ENCODE measurements at regions not wholly inside any gene's neighbourhood (a gene's known extent, or its start where the extent isn't known, plus 50 kb on each side); places are given as distances from the start of the nearest gene placed in this dataset.

DNA sequence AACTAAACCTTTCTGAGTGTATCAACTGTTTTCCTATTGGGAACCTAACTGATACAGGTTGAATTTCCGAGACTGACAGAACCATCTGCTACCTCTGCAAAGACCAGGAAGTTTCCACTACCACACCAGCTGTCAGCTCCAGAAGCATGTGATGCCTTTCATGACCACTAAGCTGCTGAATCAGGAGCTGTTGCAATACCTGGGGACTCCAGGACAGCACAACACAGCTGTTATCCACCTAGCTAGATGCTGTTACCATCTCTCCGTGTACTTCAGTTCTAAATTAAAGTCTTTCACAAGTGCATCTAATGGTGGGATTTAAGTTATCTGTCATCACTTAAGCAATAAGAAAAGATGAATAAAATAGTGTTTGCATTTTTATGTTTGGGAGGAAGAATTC is 158.2 kb upstream of the IMPG1 start:
- Histone ChIP-seq H3K9me3 (ENCODE audit: severe bottlenecking) (no peaks in the 10 kb centered on the region), H3K27ac (peak overlapping the region; percentile 66)
- peak; percentile 80 for DNase-seq

DNA sequence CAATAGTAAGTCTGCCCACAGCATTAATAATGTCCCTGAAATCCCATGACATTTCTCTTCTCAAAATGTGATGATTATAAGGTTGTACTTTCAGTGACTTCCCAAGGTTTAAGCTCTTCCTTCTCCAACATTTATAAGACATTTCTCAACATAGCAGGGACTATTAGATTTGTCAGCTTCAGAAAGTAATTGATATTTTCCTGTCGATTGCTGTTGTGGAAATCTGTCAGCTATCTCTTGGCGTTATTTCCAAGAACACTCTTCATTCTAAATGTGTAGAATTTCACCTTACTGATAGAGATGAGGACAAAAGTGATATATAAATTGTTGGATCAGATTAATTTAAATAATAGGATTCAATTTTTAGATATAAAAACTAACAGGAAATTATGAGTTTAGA is 149.7 kb upstream of the IMPG1 start:
- TF ChIP-seq, protein P1, sequence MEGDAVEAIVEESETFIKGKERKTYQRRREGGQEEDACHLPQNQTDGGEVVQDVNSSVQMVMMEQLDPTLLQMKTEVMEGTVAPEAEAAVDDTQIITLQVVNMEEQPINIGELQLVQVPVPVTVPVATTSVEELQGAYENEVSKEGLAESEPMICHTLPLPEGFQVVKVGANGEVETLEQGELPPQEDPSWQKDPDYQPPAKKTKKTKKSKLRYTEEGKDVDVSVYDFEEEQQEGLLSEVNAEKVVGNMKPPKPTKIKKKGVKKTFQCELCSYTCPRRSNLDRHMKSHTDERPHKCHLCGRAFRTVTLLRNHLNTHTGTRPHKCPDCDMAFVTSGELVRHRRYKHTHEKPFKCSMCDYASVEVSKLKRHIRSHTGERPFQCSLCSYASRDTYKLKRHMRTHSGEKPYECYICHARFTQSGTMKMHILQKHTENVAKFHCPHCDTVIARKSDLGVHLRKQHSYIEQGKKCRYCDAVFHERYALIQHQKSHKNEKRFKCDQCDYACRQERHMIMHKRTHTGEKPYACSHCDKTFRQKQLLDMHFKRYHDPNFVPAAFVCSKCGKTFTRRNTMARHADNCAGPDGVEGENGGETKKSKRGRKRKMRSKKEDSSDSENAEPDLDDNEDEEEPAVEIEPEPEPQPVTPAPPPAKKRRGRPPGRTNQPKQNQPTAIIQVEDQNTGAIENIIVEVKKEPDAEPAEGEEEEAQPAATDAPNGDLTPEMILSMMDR (IDR thresholded peaks at IDR 0.05; ENCODE audit: low read depth, low read length), result no peak
- no peak overlapping the region for H3K27ac ChIP-seq
- no peak for DNase-seq
- no peak overlapping the region for H3K4me3 ChIP-seq (ENCODE audit: low read depth, low read length)
- no peaks in the 10 kb centered on the region for H3K9me3 ChIP-seq (ENCODE audit: severe bottlenecking)
- no peaks in the 10 kb centered on the region for H3K27me3 ChIP-seq (ENCODE audit: insufficient read depth, low read depth, severe bottlenecking)
- no peaks in the 10 kb centered on the region for H3K36me3 ChIP-seq

More for the DNA sequence above, 158.2 kb upstream of the IMPG1 start:
- Histone ChIP-seq H3K4me3 (ENCODE audit: low read depth, low read length) (no peak overlapping the region), H3K27me3 (ENCODE audit: insufficient read depth, low read depth, severe bottlenecking) (no peaks in the 10 kb centered on the region), H3K36me3 (no peaks in the 10 kb centered on the region)
- TF ChIP-seq, protein P1 (IDR thresholded peaks at IDR 0.05; ENCODE audit: low read depth, low read length), result peak; percentile 49

DNA sequence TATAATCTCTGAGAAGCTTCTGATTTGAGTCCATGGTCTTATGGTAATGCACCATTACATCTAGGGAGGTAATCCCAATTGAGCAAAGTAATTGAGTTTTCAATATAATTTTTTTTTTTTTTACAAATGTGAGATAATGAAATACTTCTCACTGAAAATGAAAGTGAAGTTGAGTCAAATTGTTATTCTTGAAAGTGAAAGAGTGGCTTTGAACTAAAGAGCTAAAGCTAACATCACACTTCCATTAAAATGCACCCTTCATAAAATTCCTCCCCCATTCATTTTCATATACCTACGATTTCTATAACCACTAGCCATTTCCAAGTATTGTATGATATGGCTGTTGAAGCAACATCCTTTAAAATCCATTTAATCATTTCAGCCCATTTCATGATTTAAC is 149.1 kb upstream of the IMPG1 start:
- no peaks in the 10 kb centered on the region for H3K27me3 ChIP-seq (ENCODE audit: insufficient read depth, low read depth, severe bottlenecking)
- no peaks in the 10 kb centered on the region for H3K9me3 ChIP-seq (ENCODE audit: severe bottlenecking)
- no peak for DNase-seq
- TF ChIP-seq, protein P1 (IDR thresholded peaks at IDR 0.05; ENCODE audit: low read depth, low read length), result no peak
- H3K4me3 ChIP-seq (ENCODE audit: low read depth, low read length), result no peak overlapping the region
- H3K36me3 ChIP-seq, result no peaks in the 10 kb centered on the region
- no peak overlapping the region for H3K27ac ChIP-seq

DNA sequence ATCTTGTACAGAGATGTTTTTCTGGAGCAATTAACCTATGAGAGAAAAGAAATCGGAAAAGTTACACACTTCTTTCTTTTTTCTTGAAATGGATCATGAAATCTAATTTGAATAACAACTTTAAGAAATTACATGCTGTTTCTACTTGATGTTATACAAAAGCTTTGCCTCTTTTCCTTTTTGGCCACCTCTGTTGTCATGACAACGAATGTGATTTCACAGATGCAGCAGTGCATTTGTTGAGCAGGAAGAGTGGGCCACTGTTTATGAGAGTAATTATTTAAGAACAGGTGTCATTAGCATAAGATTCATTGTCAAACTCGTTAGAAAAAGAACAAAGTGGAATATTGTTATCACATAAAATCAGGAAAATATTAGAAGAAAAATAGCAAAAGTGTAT is 148.3 kb upstream of the IMPG1 start:
- Histone ChIP-seq H3K4me3 (ENCODE audit: low read depth, low read length) (no peak overlapping the region), H3K27me3 (ENCODE audit: insufficient read depth, low read depth, severe bottlenecking) (no peaks in the 10 kb centered on the region), H3K27ac (no peak overlapping the region), H3K36me3 (no peaks in the 10 kb centered on the region), H3K9me3 (ENCODE audit: severe bottlenecking) (no peaks in the 10 kb centered on the region)
- DNase-seq, result no peak
- TF ChIP-seq, protein P1 (IDR thresholded peaks at IDR 0.05; ENCODE audit: low read depth, low read length), result no peak

DNA sequence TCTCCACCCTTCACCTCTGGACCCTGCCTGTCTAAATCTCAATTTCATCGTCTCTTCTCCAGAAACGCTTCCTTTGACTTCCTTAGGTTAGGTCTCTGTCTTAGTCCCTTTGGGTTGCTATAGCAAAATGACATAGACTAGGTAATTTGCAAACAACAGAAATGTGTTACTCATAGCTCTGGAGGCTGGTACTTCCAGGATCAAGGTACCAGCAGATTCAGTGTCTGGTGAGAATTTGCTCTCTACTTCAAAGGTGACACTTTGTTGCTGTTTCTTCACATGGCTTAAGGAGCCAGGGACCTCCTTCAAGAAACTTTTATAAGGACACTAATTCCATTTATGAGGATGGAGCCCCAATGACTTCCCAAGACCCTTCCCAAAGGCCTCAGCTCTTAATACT is 145.1 kb upstream of the IMPG1 start:
- no peaks in the 10 kb centered on the region for H3K36me3 ChIP-seq
- H3K4me3 ChIP-seq (ENCODE audit: low read depth, low read length), result no peak overlapping the region
- no peaks in the 10 kb centered on the region for H3K9me3 ChIP-seq (ENCODE audit: severe bottlenecking)
- H3K27me3 ChIP-seq (ENCODE audit: insufficient read depth, low read depth, severe bottlenecking), result no peaks in the 10 kb centered on the region
- TF ChIP-seq, protein P1 (IDR thresholded peaks at IDR 0.05; ENCODE audit: low read depth, low read length), result no peak
- no peak for DNase-seq
- H3K27ac ChIP-seq, result no peak overlapping the region

DNA sequence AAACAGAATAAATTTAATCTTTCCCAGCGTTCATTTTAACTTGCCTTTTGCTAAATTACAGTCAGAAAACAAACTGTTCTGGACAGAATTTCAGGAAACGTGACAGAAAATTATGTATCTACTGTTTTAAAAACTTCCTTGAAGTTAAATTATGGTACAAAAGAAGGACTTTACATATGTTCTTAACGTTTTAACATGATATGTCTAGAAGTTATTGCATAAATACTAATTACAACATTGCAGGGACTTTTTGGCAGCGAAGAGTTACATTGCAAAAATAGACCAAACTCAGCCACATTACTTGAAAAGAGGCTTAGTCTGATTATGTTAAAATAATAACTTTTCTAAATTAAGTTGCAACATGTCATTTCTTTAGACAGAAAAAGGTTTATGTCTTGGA is 142.1 kb upstream of the IMPG1 start:
- Histone ChIP-seq H3K36me3 (no peaks in the 10 kb centered on the region), H3K27me3 (ENCODE audit: insufficient read depth, low read depth, severe bottlenecking) (no peaks in the 10 kb centered on the region), H3K9me3 (ENCODE audit: severe bottlenecking) (no peaks in the 10 kb centered on the region), H3K27ac (no peak overlapping the region), H3K4me3 (ENCODE audit: low read depth, low read length) (no peak overlapping the region)
- DNase-seq, result no peak
- TF ChIP-seq, protein P1 (IDR thresholded peaks at IDR 0.05; ENCODE audit: low read depth, low read length), result no peak

Measured in WERI-Rb-1 (cell line).